HCT116 (cell line): ENCODE measurements at regions not wholly inside any gene's neighbourhood (a gene's known extent, or its start where the extent isn't known, plus 50 kb on each side); places are given as distances from the start of the nearest gene placed in this dataset.

ENCODE experiments used
- ATAC-seq: fragments of 200-7000 bp; cut with Tn5 transposase; 2 replicates; pipeline ENCODE4 v1.9.1; 2020; ENCODE audit warnings: mild to moderate bottlenecking, moderate library complexity
- BruUV-seq: library from RNA; stranded (reverse); fragments of 400-500 nt; replicated peaks from 2 replicates; lab custom pipeline; 2021; lab: Mats Ljungman, UMichigan
- CTCF ChIA-PET: fragments of 300-600 bp; sonication (Branson Sonifier 250); formaldehyde crosslinking; loops from one replicate; lab custom pipeline; 2021; ENCODE audit warnings: antibody characterized with exemption; lab: Charles Lee
- POLR2A ChIA-PET: fragments of 300-600, 350-600 bp; sonication (Branson Sonifier 250); formaldehyde crosslinking; loops from one replicate; lab custom pipeline; 2021; ENCODE audit warnings: antibody characterized with exemption; lab: Charles Lee
- RAD21 ChIA-PET, 2 experiments: fragments of 300-600 bp; sonication (Branson Sonifier 250); formaldehyde crosslinking; loops; one replicate each; lab custom pipeline; 2023; ENCODE audit warnings: low total read pairs in 2 of 2; ENCODE audit not compliant: uncharacterized antibody in 2 of 2, unreplicated experiment in 2 of 2, low non-redundant PET in 1 of 2; lab: Charles Lee
- DNase-seq: peaks from one replicate; pipeline ENCODE4 v3.0.0-alpha.2; 2010; ENCODE audit warnings: low read depth, low spot score
- H2AFZ ChIP-seq: fragments of 200-600 bp; shearing (Covaris generic), sonication (generic); 2 replicates; pipeline ENCODE4 v1.6.1; 2017; ENCODE audit warnings: low read depth, mixed run types, mixed read lengths, antibody characterized with exemption, low read length; ENCODE audit not compliant: poor library complexity, severe bottlenecking
- H3K27ac ChIP-seq: 2 replicates; pipeline ENCODE4 v1.5.1; 2012; ENCODE audit warnings: low read depth, low read length
- H3K27me3 ChIP-seq: fragments of 200-600 bp; sonication (generic); 2 replicates; pipeline ENCODE4 v1.6.1; 2016; ENCODE audit warnings: mixed run types, low read length, mixed read lengths; ENCODE audit not compliant: insufficient read depth
- H3K36me3 ChIP-seq, 2 experiments: fragments of 200-500 bp in 1 of 2; fragments of 200-600 bp in 1 of 2; sonication (Bioruptor generic) in 1 of 2; sonication (generic) in 1 of 2; 2 replicates each; pipeline versions ENCODE4 v1.5.1 to v1.6.1; 2014 to 2016; ENCODE audit warnings: low read length in 2 of 2, inconsistent platforms in 1 of 2, mixed read lengths in 1 of 2, mixed run types in 1 of 2; ENCODE audit not compliant: insufficient read depth in 2 of 2, control insufficient read depth in 1 of 2
- H3K4me1 ChIP-seq, 2 experiments: fragments of 200-600 bp in 1 of 2; sonication (generic) in 1 of 2; 2 replicates each; pipeline versions ENCODE4 v1.5.1 to v1.6.1; 2012 to 2017; ENCODE audit warnings: low read length in 2 of 2, inconsistent platforms in 1 of 2, mild to moderate bottlenecking in 1 of 2, mixed read lengths in 1 of 2, mixed run types in 1 of 2, moderate library complexity in 1 of 2; ENCODE audit not compliant: insufficient read depth in 2 of 2, control insufficient read depth in 1 of 2
- H3K4me2 ChIP-seq: fragments of 200-600 bp; sonication (generic); 2 replicates; pipeline ENCODE4 v1.6.1; 2017; ENCODE audit warnings: mixed run types, low read length, mixed read lengths
- H3K4me3 ChIP-seq, 2 experiments: fragments of 200-600 bp in 1 of 2; sonication (generic) in 1 of 2; replicated peaks in 1 of 2; 2 replicates each; pipeline ENCODE4 v1.5.1; 2011 to 2016; ENCODE audit warnings: low read length in 2 of 2, control low read depth in 1 of 2, low read depth in 1 of 2, mild to moderate bottlenecking in 1 of 2, mixed read lengths in 1 of 2, mixed run types in 1 of 2
- H3K79me2 ChIP-seq: fragments of 200-600 bp; sonication (generic); 2 replicates; pipeline ENCODE4 v1.6.1; 2017; ENCODE audit warnings: mild to moderate bottlenecking, mixed run types, low read length, moderate library complexity, mixed read lengths; ENCODE audit not compliant: insufficient read depth
- H3K9ac ChIP-seq: fragments of 200-600 bp; sonication (generic); 2 replicates; pipeline ENCODE4 v1.6.1; 2016; ENCODE audit warnings: low read length, mixed read lengths
- H3K9me2 ChIP-seq: fragments of 200-600 bp; sonication (generic), shearing (Covaris generic); 2 replicates; pipeline ENCODE4 v1.6.1; 2017; ENCODE audit warnings: mixed run types, mild to moderate bottlenecking, moderate library complexity; ENCODE audit not compliant: insufficient read depth
- H3K9me3 ChIP-seq, 2 experiments: fragments of 200-500 bp in 1 of 2; fragments of 200-600 bp in 1 of 2; sonication (Bioruptor generic) in 1 of 2; sonication (generic) in 1 of 2; 2 replicates each; pipeline ENCODE4 v1.6.1; 2014 to 2017; ENCODE audit warnings: low read length in 2 of 2, mixed read lengths in 2 of 2, inconsistent platforms in 1 of 2, low read depth in 1 of 2, mild to moderate bottlenecking in 1 of 2, mixed run types in 1 of 2, moderate library complexity in 1 of 2; ENCODE audit not compliant: control insufficient read depth in 1 of 2, insufficient read depth in 1 of 2
- H4K20me1 ChIP-seq: fragments of 200-600 bp; sonication (generic), shearing (Covaris generic); 2 replicates; pipeline ENCODE4 v1.6.1; 2017; ENCODE audit warnings: mixed run types, mild to moderate bottlenecking, moderate library complexity; ENCODE audit not compliant: insufficient read depth
- CBX3 ChIP-seq: IDR thresholded peaks from 2 replicates; pipeline ENCODE4 v1.6.1; 2012; ENCODE audit warnings: low read depth
- CTCF ChIP-seq, 3 experiments: fragments of 200-600 bp in 1 of 3; sonication (generic) in 1 of 3; IDR thresholded peaks in 2 of 3; conservative IDR thresholded peaks in 1 of 3; 2 replicates each; pipeline ENCODE4 v1.5.1; 2012 to 2017; ENCODE audit warnings: low read depth in 2 of 3, low read length in 2 of 3, antibody characterized with exemption in 1 of 3, borderline replicate concordance in 1 of 3, control low read depth in 1 of 3, mild to moderate bottlenecking in 1 of 3, mixed read lengths in 1 of 3, mixed run types in 1 of 3, moderate library complexity in 1 of 3; ENCODE audit not compliant: insufficient read depth in 1 of 3
- JUND ChIP-seq: IDR thresholded peaks from 2 replicates; pipeline ENCODE4 v1.6.1; 2012
- POLR2A ChIP-seq: IDR thresholded peaks from 2 replicates; pipeline ENCODE4 v1.7.0; 2011; ENCODE audit warnings: borderline replicate concordance; ENCODE audit not compliant: insufficient read depth, insufficient read length; ENCODE audit errors: extremely low read depth
- RAD21 ChIP-seq: IDR thresholded peaks from 2 replicates; pipeline ENCODE4 v1.6.1; 2012; ENCODE audit warnings: low read depth, mild to moderate bottlenecking
- SIN3A ChIP-seq: IDR thresholded peaks from 2 replicates; pipeline ENCODE4 v1.6.1; 2012; ENCODE audit warnings: low read depth
- SP1 ChIP-seq: IDR thresholded peaks from 2 replicates; pipeline ENCODE4 v1.6.1; 2012; ENCODE audit warnings: low read depth
- SRF ChIP-seq: IDR thresholded peaks from 2 replicates; pipeline ENCODE4 v1.6.1; 2012; ENCODE audit warnings: low read depth
- ZBTB33 ChIP-seq: IDR thresholded peaks from 2 replicates; pipeline ENCODE4 v1.6.1; 2011; ENCODE audit warnings: mild to moderate bottlenecking, low read length, moderate library complexity; ENCODE audit not compliant: insufficient replicate concordance; ENCODE audit errors: extremely low read depth
- ZFX ChIP-seq: fragments of 450-650 bp; IDR thresholded peaks from 2 replicates; pipeline ENCODE4 v1.6.1; 2017
- intact Hi-C: fragments of 100-400 bp; cut with micrococcal nuclease; formaldehyde crosslinking; loops from 2 replicates; pipeline ENCODE4 v1.10.0; 2022

GRCh38 chr6:50361641-50362331 is 312.1 kb upstream of the DEFB112 start:
- no peak for TF ChIP-seq RAD21
- TF ChIP-seq ZBTB33, result no peak
- no peak for TF ChIP-seq CTCF (IDR thresholded peaks at IDR 0.05 in 2 of 3, conservative IDR thresholded peaks at IDR 0.05 in 1 of 3; ENCODE audit: borderline replicate concordance in 1 of 3, insufficient read depth in 1 of 3, low read depth in 2 of 3, low read length in 2 of 3)
- no peak for TF ChIP-seq ZFX
- no peak for TF ChIP-seq SRF
- no peak for TF ChIP-seq CBX3
- TF ChIP-seq JUND, result no peak
- no peak for TF ChIP-seq SP1
- TF ChIP-seq SIN3A, result no peak
- no peak for TF ChIP-seq POLR2A

More at GRCh38 chr6:50361641-50362331, 312.1 kb upstream of the DEFB112 start:
- H3K36me3 ChIP-seq, result no peaks in the 10 kb centered on the region
- ATAC-seq (no peak), DNase-seq (no peak)
- intact Hi-C loops, result no loop called here
- H3K4me1 ChIP-seq, result no peaks in the 10 kb centered on the region
- no peak overlapping the region for H2AFZ ChIP-seq
- no peak overlapping the region for H3K9ac ChIP-seq
- no peaks in the 10 kb centered on the region for H4K20me1 ChIP-seq
- ChIA-PET CTCF (no interaction called here), RAD21 (no interaction called here), POLR2A (no interaction called here)
- no peaks in the 10 kb centered on the region for H3K79me2 ChIP-seq
- H3K27ac ChIP-seq, result no peak overlapping the region
- H3K4me2 ChIP-seq, result no peak overlapping the region
- no peaks in the 10 kb centered on the region for H3K27me3 ChIP-seq
- BruUV-seq, result no TSS peak
- H3K9me2 ChIP-seq, result no peaks in the 10 kb centered on the region
- H3K9me3 ChIP-seq, result peaks cover 0 to 5% of the 10 kb centered on the region in 2 experiments; a peak in 2 of 4 replicates
- H3K4me3 ChIP-seq, result no peak overlapping the region
